ENCODE measurements at regions not wholly inside any gene's neighbourhood (a gene's known extent, or its start where the extent isn't known, plus 50 kb on each side); places are given as distances from the start of the nearest gene placed in this dataset.
"Not testable (repeated sequence)": the region's sequence is repeated elsewhere in the genome, so short reads cannot be mapped to it uniquely, and the experiment has no call there.

GRCh38 chrX:128973033-128973432, 550.3 kb downstream of the SMARCA1 start:
- no peak for DNase-seq (ENCODE audit: low read depth in 3 of 3)

GRCh38 chrX:128961290-128961689, 562.0 kb downstream of the SMARCA1 start:
- no peak for DNase-seq (ENCODE audit: low read depth in 3 of 3)

DNA sequence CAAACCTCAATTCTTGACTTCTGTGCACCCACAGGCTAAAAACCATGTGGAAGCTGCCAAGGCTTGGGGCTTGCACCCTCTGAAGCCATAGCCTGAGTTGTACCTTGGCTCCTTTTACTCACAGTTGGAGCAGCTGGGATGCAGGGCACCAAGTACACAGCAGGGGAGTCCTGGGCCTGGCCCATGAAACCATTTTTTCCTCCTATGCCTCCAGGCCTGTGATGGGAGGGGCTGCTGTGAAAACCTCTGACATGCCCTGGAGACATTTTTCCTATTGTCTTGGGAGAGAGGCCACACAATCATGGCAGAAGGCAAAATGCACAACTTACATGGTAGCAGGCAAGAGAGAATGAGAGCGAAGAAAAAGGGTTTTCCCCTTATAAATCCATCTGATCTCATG, 568.6 kb downstream of the SMARCA1 start:
- not testable (repeated sequence) for DNase-seq (ENCODE audit: low read depth in 3 of 3)

DNA sequence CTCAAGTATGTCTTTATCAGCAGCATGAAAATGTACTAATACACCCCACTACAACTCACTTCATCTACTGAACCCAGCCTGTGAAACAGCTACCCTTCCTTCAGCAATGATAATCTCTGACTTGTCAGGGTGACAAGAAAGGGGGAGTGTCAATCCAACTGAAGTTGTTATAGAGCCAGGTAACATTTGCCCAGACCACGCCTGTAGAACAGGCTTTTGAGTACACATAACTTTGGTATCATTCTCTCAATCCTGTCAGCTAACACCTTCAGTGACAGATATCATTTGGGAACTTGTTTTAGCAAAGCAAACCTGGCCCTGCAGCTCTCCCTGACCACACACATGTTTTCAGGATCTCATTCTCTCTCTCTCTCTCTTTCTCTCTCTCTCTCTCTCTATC, 592.2 kb downstream of the SMARCA1 start:
- DNase-seq (ENCODE audit: low read depth in 3 of 3), result no peak

DNA sequence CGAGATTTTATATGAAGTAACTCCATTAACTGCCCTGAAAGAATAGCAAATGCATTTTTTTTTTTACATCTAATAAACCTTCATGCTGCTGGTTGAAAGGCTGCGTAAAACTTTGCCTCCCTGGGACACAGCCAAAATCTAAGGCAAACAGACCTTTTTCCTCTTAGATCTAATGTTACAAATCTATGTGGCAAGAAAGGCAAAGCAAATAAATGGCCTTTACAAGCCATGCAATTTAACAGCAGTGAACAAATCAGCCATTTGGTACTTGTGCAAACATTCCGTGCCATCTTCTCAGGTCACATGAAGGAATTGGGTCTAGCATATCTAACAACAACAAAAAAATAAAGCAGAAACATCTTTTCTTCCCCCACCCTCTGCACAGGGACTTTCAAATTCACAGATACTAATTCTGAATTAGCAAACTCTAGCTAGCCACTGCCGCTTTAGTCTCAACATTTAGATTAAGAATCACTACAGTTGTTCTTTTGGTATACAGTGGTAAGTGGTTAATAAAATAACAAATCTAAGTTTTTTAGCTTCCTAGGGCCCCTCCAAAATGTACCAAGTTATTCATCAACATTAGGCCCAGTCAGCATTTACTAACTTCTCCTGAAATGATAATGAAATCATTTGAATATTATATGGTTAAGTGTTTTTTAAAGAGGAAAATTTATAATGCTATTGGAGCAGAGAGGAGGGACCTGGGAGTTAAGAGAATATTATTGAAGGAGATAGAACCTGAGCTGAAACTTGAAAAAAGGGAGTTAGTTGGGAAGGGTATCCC, 593.8 kb downstream of the SMARCA1 start:
- DNase-seq (ENCODE audit: low read depth in 3 of 3), result no peak

- DNase-seq (ENCODE audit: low read depth in 3 of 3), result no peak
These were observed 594.7 kb downstream of the SMARCA1 start for GRCh38 chrX:128928636-128929035.

DNA sequence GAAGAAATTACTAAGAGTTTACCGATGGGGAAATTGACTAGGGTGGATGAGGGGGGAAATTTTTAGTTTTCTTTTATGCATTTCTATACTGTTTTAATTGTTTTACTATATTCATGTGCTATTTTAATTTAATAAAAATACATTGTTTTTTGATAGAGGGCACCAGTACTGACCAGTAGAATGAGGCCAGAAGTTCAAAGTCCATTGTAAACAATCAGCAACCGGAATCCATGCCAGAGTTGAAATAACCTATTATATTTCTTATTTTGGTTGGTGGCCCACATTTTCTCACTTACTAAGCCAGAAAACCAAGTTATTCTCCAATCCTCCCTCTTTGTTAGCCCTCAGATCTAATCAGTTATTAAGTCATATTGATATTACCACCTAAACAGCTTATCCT, 595.9 kb downstream of the SMARCA1 start:
- no peak for DNase-seq (ENCODE audit: low read depth in 3 of 3)

- DNase-seq (ENCODE audit: low read depth in 3 of 3), result no peak
These were observed 616.5 kb downstream of the SMARCA1 start for GRCh38 chrX:128906753-128907152.

- DNase-seq (ENCODE audit: low read depth in 3 of 3), result no peak
These were observed 622.3 kb downstream of the SMARCA1 start for GRCh38 chrX:128901018-128901417.

GRCh38 chrX:128897621-128898020, 625.7 kb downstream of the SMARCA1 start:
- DNase-seq (ENCODE audit: low read depth in 3 of 3), result no peak

- DNase-seq (ENCODE audit: low read depth in 3 of 3), result no peak
These were observed 631.7 kb downstream of the SMARCA1 start for GRCh38 chrX:128891554-128891953.

DNA sequence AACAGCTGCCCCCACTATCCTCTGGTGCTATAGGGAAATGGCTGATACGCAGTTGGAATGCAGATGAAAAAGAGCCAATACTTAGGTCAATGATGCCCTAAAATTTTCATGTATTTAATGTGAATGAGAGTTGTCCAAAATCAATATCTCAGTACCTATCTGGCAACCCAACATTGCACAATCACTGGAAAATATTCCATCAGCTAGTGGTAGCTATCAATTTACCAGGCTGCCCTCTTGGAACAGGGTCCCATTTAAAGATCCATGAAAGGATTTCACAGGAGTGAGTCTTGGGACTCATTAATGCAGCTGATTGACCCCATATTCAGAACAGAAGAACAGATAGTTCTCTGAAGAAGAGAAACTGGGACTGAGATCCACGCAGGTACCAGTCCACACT, 638.9 kb downstream of the SMARCA1 start:
- no peak for DNase-seq (ENCODE audit: low read depth in 3 of 3)

GRCh38 chrX:128883650-128884049, 639.6 kb downstream of the SMARCA1 start:
- no peak for DNase-seq (ENCODE audit: low read depth in 3 of 3)

DNA sequence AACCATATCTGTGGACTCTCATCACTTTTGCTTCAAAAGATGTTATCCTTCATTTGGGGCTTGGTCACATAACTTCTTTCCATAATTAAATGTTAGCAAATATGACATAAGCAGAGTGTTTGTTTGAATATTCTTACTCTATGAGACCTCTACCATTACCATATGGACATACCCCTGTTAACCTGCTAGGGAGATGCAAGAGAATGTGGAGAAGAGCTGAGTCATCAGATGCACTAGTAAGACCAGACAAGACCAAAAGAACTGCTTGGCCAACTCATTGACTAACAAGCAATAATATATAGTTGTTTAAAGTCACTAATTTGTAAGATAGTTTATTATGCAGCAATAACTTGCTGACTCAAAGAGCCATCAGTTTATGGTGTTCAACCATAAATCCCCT, 652.9 kb downstream of the SMARCA1 start:
- DNase-seq (ENCODE audit: low read depth in 3 of 3), result no peak

DNA sequence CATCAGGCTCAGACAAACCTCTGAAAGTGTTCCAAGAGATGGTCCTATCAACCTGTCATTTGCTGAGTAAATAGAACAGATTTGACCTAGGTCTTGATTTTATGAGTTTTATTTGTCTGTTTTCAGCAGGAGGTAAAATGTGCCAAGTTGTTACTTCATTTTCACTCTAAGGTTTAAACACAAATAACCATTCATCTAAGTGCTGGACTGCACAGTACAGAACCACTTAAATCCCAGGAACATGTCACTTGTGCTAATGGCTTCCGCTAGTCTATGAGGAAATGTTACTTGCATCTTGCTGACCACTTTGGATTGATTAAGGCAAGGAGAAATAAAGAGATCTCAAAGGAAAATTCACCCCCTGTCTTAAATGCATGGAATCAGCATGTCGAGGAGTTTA, 660.7 kb downstream of the SMARCA1 start:
- no peak for DNase-seq (ENCODE audit: low read depth in 3 of 3)

DNA sequence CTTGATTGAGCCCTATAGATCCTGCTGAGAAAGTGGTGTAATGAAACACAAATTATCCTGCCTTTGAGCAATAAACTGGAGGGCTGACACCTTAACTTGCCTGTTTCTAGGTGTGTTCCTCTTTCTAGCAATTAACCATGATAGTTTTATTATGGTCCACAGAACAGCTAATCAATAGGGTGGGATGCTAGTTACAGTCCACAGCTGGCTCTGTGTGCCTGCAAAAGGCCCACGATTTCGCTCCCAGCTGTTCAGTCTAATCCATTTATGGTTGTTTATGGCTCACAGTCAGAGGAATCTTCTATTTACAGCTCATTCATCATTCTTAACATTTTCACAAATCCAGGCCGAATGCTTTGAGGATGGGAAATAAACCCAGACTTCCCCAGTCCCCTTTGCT, 674.9 kb downstream of the SMARCA1 start:
- no peak for DNase-seq (ENCODE audit: low read depth in 3 of 3)

GRCh38 chrX:128846385-128846784, 676.9 kb downstream of the SMARCA1 start:
- DNase-seq (ENCODE audit: low read depth in 3 of 3), result no peak

DNA sequence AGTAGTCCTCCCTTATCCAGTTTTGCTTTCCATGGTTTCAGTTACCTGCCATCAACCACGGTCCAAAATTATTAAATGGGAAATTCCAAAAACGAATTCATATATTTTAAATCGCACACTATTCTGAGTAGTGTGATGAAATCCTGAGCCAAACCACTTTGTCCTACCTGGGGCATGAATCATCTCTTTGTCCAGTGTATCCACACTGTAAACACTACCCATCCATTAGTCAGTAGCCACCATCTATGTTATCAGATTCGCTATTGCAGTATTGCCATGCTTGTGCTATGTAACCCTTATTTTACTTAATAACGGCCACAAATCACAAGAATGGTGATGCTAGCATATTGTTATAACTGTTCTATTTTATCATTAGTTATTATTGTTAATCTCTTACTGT, 704.6 kb downstream of the SMARCA1 start:
- DNase-seq (ENCODE audit: low read depth in 3 of 3), result no peak

- no peak for DNase-seq (ENCODE audit: low read depth in 3 of 3)
These were observed 706.4 kb downstream of the SMARCA1 start for GRCh38 chrX:128816919-128817318.

- DNase-seq (ENCODE audit: low read depth in 3 of 3), result no peak
These were observed 715.9 kb downstream of the SMARCA1 start for GRCh38 chrX:128807367-128807766.

DNA sequence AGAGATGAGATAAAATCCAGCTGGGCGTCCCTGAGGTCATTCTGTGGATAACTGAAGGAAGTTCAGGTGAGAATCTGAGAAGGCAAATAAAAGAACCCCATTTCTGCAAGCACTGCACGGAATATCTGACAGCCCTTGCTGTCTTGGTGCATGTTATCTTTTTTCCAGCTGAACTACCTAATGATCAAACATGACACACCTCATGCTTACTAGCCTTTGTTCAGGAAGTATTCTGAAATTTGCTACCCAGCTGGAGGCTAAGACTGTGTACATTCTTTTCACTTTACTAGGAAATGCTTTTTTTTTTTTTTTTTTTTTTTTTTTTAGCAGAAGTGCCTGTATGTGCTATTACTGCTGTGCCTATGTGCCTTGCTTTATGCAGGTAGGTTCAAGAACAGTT, 718.1 kb downstream of the SMARCA1 start:
- DNase-seq (ENCODE audit: low read depth in 3 of 3), result no peak

GRCh38 chrX:128804828-128805227, 718.5 kb downstream of the SMARCA1 start:
- no peak for DNase-seq (ENCODE audit: low read depth in 3 of 3)

GRCh38 chrX:128800138-128800537, 723.2 kb downstream of the SMARCA1 start:
- DNase-seq (ENCODE audit: low read depth in 3 of 3), result no peak

GRCh38 chrX:128783139-128783538, 730.9 kb upstream of the ACTRT1 start:
- DNase-seq (ENCODE audit: low read depth in 3 of 3), result not testable (repeated sequence)

Measured in stimulated activated CD4-positive, alpha-beta T cell treated with anti-CD3 and anti-CD28 coated beads, TNF-alpha, amount 100 ng/mL, for 4 hours (primary cell).